ENCODE measurements at regions not wholly inside any gene's neighbourhood (a gene's known extent, or its start where the extent isn't known, plus 50 kb on each side); places are given as distances from the start of the nearest gene placed in this dataset.
A peak's percentile ranks its signal among the peaks of the same experiment; 100 is the strongest.

GRCh38 chr11:106276859-106277436, 199.5 kb downstream of the AASDHPPT start:
- DNase-seq, result no peak

DNA sequence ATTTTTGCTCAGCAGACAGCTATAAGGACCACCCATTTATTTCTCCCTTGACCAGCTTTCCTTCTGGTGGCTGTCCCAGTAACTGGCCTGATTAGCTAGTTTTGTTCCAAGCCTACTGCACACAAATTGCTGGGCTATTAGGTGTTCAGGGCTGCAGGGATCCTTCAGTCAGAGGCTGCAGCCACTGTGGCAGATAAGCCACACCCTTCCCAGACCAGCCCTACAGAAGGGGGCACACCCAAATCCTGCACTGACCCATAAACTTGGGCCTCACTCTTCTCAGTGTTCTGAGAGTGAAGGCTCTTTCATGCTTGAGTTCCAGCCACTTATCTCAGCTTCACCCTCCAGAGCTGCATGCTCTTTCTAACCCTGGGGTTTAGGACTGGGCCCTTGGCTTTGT, 200.0 kb downstream of the AASDHPPT start:
- no peak for DNase-seq

DNA sequence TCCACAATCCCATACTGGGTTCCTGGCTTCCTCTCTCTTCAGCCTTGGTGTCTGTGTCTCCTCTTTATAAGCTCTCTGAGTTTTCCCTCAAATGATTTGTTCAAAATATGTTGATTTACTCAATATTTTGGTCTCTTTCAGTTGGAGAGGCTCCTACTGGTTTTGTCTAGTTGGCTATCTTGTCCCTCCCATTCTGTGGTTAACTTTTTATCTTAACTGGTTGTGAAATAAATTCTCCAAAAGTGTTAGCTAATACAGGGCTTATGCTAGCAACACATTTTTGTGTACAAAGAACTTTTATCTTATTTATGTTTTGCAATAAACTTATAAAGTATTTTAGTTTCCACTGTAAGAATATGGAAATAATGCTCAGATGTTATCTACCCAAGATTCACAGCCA, 200.9 kb downstream of the AASDHPPT start:
- no peak for DNase-seq

DNA sequence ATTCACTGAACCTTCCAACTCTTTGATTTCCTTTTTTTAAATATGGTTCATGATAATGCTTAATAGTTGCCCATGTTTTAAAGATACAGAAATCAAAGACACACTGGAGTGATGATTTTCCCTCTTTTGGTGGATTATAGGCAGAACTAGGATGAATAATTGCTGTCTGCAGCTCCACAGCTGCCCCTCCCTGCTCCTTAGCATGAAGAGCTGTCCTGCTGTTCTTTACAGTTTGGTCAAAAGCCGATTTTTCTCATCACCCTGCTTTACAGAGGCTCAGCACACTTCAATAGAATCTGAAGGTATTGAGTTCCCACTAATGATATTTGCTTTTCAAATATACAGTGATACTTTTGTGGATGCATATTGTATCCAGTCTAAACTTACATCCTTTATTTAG, 202.6 kb downstream of the AASDHPPT start:
- no peak for DNase-seq

DNA sequence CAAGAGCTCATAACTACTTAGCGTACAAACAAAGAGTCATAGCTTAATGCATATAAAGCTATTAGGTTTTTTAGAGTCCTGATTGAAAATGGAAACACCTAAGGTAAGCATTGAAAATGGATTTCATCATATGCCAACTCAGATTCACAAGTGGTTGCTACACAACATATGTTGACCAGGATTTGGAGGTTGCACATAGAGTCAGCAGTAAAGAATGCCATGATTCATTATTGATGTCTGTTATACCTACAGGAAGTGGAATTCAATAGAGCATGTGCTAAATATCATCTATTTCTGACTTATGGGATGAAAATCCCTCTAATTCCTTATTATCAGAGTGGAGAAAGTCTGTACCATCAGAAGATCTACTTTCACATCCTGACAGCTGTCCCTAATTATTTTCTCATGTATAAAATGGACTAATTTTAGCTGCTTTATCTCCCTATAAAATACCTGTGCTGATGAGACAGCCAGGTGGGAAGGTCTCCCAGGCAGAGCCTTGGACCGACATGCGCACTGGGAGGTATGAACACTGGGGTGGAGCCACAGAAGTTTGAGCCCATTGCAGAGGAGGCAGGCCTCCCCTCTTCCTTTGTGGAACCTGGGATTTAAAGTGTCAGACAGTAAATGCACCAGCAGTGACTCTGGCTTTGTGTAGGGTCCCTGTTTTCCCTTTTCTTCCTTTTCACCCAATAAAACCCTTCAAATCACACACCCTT, 204.2 kb downstream of the AASDHPPT start:
- DNase-seq, result no peak

DNA sequence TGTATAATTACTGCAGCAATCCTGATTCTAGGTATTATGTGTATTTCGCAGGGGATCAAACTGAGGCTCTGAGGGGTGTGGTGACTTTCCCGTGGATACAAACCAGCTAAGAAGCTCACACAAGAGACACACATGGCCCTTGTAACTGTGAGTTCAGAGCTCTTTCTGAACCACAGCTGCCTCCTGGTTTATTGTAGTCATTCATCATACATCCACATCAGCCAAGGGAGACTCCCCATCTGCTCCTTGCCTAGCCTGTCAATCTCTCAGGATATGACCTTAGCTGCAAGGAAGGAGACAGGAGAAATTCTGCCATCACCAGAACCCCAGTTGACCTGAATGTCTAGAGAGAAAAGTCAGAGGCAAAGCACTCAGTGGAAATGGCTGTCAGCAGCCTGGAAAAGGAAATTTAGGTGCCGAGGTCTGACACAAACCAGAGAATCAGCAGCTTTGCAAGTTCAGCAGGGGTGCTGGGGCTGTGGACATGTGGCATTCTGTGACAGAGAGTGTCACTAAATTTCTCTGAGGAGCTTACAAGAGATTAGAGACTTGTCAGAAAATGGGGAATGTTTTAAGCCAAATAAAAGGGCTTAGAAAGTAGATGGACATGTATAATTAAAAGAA, 209.5 kb downstream of the AASDHPPT start:
- DNase-seq, result no peak

- no peak for DNase-seq
Observed at GRCh38 chr11:106288057-106288456, 210.6 kb downstream of the AASDHPPT start.

GRCh38 chr11:106288822-106289387, 211.4 kb downstream of the AASDHPPT start:
- no peak for DNase-seq

DNA sequence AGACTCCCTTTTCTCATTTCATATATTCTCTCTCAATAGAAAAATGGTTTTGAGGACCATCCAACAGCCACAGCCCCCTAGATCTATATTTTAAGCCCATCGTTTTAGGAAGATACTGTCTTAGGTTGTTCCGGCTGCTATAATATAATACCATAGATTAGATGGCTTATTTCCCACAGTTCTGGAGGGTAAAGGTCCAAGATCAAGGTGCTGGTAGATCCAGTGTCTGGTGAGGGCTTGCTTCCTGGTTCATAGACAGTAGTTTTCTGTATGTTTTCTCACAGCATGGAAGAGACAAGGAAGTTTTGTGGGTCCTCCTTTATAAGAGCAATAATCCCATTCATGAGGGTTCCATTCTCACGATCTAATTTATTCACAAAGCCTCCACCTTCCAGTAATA, 215.1 kb downstream of the AASDHPPT start:
- no peak for DNase-seq

DNA sequence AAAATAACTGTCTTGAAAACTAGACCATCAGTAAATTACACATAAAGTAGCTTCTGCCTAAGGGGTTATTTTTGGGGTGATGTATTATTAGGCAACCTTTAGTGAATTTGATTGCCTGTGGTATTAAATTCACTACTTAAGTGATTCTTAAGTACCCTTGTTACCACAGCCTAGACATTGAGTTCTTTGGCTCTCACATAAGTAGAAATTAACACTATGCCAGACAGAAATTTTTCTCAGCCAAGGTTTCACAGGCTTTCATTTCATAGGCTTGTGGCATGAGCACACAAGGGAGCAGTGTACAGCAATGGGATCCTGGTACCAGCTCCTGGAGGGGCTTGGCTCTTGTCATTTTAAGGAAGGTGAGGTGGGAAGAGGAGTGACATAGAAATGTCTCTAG, 218.5 kb downstream of the AASDHPPT start:
- DNase-seq, result no peak

- DNase-seq, result no peak
Observed at GRCh38 chr11:106302416-106302815, 225.0 kb downstream of the AASDHPPT start.

GRCh38 chr11:106304274-106304673, 226.8 kb downstream of the AASDHPPT start:
- DNase-seq, result no peak

- DNase-seq, result no peak
Observed at GRCh38 chr11:106305458-106305857, 228.0 kb downstream of the AASDHPPT start.

DNA sequence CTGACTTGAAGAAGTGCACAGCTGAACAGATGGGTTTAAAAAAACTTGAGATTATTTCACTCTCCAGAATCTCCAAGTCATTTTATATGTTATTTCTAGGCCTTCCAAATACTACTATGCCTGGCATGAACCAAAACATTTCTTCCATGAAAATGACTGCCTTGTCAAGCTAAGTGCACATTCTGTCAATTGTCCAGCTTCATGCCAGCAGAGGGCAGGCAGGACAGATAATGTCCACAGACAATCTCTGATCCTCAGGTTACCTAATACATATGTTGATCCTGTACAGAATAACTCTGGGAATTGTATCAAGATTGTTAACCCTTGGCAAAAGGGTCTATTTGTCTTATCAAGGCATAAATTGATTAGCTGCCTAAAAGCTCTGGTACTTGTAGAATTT, 229.5 kb downstream of the AASDHPPT start:
- peak in 1 of 56 donors; percentile 8 for DNase-seq

DNA sequence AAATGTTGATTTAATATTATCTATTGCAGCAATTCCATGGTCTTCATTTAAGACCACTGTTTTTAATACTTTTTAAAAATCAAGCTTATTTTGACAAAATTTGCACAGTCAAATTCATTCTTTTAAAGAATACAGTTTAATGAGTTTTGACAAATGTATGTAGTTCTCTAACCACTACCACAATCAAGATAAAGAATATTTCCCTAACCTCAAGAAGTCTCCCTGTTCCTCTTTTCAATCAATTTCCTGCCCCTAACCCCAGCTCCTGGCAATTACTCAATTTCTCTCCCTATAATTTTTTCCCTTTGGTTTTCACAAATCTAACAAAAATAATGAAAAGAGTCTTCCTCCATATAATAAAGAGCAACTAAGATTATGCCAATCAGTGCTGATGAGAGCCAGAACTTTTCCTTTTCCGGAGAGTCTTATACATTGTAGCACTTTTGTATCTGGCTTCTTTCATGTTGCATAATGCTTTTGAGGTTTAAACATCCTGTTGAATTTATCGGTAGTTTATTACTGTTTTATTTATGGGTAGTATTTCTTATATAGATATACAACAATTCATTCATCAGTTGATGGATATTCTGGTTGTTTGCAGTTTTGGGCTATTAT, 231.7 kb downstream of the AASDHPPT start:
- no peak for DNase-seq

- no peak for DNase-seq
Observed at GRCh38 chr11:106311531-106312230, 234.2 kb downstream of the AASDHPPT start.

DNA sequence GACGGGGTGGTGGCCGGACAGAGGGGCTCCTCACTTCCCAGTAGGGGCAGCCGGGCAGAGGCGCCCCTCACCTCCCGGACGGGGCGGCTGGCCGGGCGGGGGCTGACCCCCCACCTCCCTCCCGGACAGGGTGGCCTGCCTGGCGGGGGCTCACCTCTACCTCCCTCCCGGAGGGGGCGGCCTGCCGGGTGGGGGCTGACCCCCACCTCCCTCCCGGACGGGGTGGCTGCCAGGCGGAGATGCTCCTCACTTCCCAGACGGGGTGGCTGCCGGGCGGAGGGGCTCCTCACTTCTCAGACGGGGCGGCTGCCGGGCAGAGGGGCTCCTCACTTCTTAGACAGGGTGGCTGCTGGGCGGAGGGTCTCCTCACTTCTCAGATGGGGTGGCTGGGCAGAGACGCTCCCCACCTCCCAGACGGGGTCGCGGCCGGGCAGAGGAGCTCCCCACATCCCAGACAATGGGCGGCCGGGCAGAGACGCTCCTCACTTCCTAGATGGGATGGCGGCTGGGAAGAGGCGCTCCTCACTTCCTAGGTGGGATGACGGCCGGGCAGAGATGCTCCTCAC, 239.8 kb downstream of the AASDHPPT start:
- DNase-seq, result peak in 1 of 56 donors; percentile 1

DNA sequence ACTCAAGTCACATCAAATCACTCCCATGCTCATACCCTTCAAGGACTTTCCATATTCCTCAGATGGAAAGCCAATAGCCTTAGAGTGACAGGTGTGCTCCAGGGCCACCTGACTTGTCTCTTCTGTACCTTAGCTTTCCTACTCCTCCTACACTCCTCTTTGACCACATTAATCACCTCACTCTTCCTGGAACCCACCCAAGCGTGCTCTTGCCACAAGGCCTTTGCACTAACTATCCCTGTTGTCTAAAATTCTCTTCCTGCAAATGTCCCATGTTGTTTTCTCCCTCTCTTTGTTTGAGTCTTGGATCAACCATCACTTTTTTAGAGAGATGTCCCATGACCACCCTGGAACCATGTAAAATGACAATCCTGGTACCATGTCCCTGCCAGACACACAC, 244.1 kb downstream of the AASDHPPT start:
- no peak for DNase-seq

DNA sequence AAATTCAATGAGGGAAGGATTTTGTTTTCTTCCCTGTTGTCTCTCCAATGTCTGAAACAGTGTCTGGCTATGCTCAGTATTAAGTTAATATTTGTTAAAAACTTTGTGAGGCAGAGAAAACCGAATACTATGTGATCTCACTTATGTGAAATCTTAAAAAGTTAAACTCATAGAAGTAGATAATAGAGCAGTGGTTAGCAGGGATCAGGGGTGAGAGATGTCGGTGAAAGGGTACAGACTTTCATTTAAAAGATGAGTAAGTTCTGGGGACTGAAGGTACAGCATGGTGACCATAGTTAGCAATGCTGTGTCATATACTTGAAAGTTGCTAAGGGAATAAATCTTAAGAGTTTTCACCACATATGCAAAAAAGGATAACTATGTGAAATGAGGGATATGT, 244.6 kb downstream of the AASDHPPT start:
- no peak for DNase-seq

DNA sequence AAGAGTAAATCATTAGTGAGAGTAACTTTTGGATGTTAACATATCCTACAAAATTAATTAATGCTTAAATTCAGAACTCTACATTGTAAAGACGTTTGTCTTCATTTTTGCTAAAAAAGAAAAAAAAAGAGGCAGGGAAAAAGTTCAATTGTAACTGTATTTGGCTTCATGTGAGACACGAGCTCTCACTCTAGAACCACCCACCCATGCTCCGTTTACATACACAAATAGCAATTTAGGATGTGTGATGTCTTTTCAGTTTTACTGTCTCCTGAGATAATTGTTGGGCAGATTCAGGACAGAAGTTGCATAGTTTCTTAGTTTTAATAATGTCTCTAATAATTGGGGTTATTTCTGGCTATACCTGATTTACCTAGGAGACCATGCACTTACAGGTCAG, 248.6 kb downstream of the AASDHPPT start:
- DNase-seq, result peak in 6 of 56 donors; percentile 2 to 22 (median 10)

- DNase-seq, result no peak
Observed at GRCh38 chr11:106327134-106327533, 249.7 kb downstream of the AASDHPPT start.
